OCI-M2 (cell line): ENCODE measurements at regions not wholly inside any gene's neighbourhood (a gene's known extent, or its start where the extent isn't known, plus 50 kb on each side); places are given as distances from the start of the nearest gene placed in this dataset.
A peak's percentile ranks its signal among the peaks of the same experiment; 100 is the strongest.

ENCODE experiments used
- DNase-seq: peaks from one replicate; lab custom pipeline; 2025; ENCODE audit not compliant: unreplicated experiment; lab: John Stamatoyannopoulos, UW

GRCh38 chr2:41736105-41736567 lies 311.7 kb upstream of the PKDCC start:
- DNase-seq = peak; percentile 50

- no peak for DNase-seq
These were observed 311.2 kb upstream of the PKDCC start for GRCh38 chr2:41736586-41736985.

- DNase-seq = no peak
These were observed 309.9 kb upstream of the PKDCC start for GRCh38 chr2:41737888-41738287.

- no peak for DNase-seq
These were observed 305.7 kb upstream of the PKDCC start for GRCh38 chr2:41741951-41742595.

- DNase-seq = no peak
These were observed 304.5 kb upstream of the PKDCC start for GRCh38 chr2:41743324-41743723.

GRCh38 chr2:41750829-41751228 lies 297.0 kb upstream of the PKDCC start:
- no peak for DNase-seq

GRCh38 chr2:41759880-41760279 lies 287.9 kb upstream of the PKDCC start:
- DNase-seq = no peak

- DNase-seq = no peak
These were observed 284.7 kb upstream of the PKDCC start for GRCh38 chr2:41763141-41763540.

- DNase-seq = no peak
These were observed 283.7 kb upstream of the PKDCC start for GRCh38 chr2:41764131-41764530.

GRCh38 chr2:41764919-41765318 lies 282.9 kb upstream of the PKDCC start:
- no peak for DNase-seq

- no peak for DNase-seq
These were observed 279.5 kb upstream of the PKDCC start for GRCh38 chr2:41768310-41768709.

GRCh38 chr2:41771710-41772109 lies 276.1 kb upstream of the PKDCC start:
- no peak for DNase-seq

- no peak for DNase-seq
These were observed 275.1 kb upstream of the PKDCC start for GRCh38 chr2:41772697-41773096.

GRCh38 chr2:41774011-41774605 lies 273.7 kb upstream of the PKDCC start:
- no peak for DNase-seq

- no peak for DNase-seq
These were observed 272.3 kb upstream of the PKDCC start for GRCh38 chr2:41775366-41776025.

- DNase-seq = no peak
These were observed 267.9 kb upstream of the PKDCC start for GRCh38 chr2:41779888-41780287.

GRCh38 chr2:41782306-41783158 lies 265.3 kb upstream of the PKDCC start:
- peak; percentile 32 for DNase-seq

GRCh38 chr2:41784496-41784895 lies 263.3 kb upstream of the PKDCC start:
- no peak for DNase-seq

- no peak for DNase-seq
These were observed 262.4 kb upstream of the PKDCC start for GRCh38 chr2:41785251-41786022.

GRCh38 chr2:41791523-41791922 lies 256.3 kb upstream of the PKDCC start:
- no peak for DNase-seq

GRCh38 chr2:41803361-41803760 lies 244.5 kb upstream of the PKDCC start:
- no peak for DNase-seq
